ENCODE measurements at regions not wholly inside any gene's neighbourhood (a gene's known extent, or its start where the extent isn't known, plus 50 kb on each side); places are given as distances from the start of the nearest gene placed in this dataset.

GRCh38 chr6:151709329-151709728 lies 98.2 kb upstream of the ESR1 start:
- H4K20me1 ChIP-seq (ENCODE audit: insufficient read depth) = no peaks in the 10 kb centered on the region
- H3K4me2 ChIP-seq = no peak overlapping the region
- TF ChIP-seq, protein P1, sequence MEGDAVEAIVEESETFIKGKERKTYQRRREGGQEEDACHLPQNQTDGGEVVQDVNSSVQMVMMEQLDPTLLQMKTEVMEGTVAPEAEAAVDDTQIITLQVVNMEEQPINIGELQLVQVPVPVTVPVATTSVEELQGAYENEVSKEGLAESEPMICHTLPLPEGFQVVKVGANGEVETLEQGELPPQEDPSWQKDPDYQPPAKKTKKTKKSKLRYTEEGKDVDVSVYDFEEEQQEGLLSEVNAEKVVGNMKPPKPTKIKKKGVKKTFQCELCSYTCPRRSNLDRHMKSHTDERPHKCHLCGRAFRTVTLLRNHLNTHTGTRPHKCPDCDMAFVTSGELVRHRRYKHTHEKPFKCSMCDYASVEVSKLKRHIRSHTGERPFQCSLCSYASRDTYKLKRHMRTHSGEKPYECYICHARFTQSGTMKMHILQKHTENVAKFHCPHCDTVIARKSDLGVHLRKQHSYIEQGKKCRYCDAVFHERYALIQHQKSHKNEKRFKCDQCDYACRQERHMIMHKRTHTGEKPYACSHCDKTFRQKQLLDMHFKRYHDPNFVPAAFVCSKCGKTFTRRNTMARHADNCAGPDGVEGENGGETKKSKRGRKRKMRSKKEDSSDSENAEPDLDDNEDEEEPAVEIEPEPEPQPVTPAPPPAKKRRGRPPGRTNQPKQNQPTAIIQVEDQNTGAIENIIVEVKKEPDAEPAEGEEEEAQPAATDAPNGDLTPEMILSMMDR (conservative IDR thresholded peaks at IDR 0.05; ENCODE audit: low read depth, low read length) = no peak
- H3K27me3 ChIP-seq (ENCODE audit: insufficient read depth, low read depth) = no peaks in the 10 kb centered on the region
- H3K27ac ChIP-seq = no peak overlapping the region
- H3K36me3 ChIP-seq (ENCODE audit: insufficient read depth) = no peaks in the 10 kb centered on the region
- no peak overlapping the region for H3K4me3 ChIP-seq (IDR thresholded peaks at IDR 0.05; ENCODE audit: insufficient read depth, low read depth, low read length)
- H2AFZ ChIP-seq (ENCODE audit: low read depth) = no peak overlapping the region
- no peak overlapping the region for H3K9ac ChIP-seq
- peaks cover under 1% of the 10 kb centered on the region for H3K4me1 ChIP-seq (ENCODE audit: low read depth, poor library complexity, severe bottlenecking)
- H3K79me2 ChIP-seq (ENCODE audit: insufficient read depth, low read depth) = no peaks in the 10 kb centered on the region

DNA sequence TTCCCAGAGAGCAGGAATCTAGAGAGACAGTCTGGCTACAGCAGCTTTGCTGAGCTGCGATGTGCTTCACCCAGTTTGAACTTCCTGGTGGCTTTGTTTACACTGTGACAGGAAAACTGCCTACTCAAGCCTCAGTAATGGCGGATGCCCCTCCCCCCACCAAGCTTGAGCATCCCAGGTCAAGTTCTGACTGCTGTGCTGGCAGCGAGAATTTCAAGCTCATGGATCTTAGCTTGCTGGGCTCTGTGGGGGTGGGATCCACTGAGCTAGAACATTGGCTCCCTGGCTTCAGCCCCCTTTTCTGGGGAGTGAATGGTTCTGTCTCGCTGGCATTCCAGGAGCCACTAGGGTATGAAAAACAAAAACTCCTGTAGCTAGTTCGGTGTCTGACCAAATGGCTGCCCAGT lies 91.0 kb upstream of the ESR1 start:
- Histone ChIP-seq H3K27me3 (ENCODE audit: insufficient read depth, low read depth) (no peaks in the 10 kb centered on the region), H3K4me3 (IDR thresholded peaks at IDR 0.05; ENCODE audit: insufficient read depth, low read depth, low read length) (no peak overlapping the region), H3K27ac (no peak overlapping the region), H3K4me1 (ENCODE audit: low read depth, poor library complexity, severe bottlenecking) (no peaks in the 10 kb centered on the region), H2AFZ (ENCODE audit: low read depth) (no peak overlapping the region), H3K9ac (no peak overlapping the region), H3K36me3 (ENCODE audit: insufficient read depth) (no peaks in the 10 kb centered on the region), H3K4me2 (no peak overlapping the region), H4K20me1 (ENCODE audit: insufficient read depth) (no peaks in the 10 kb centered on the region), H3K79me2 (ENCODE audit: insufficient read depth, low read depth) (no peaks in the 10 kb centered on the region)
- TF ChIP-seq, protein P1 (conservative IDR thresholded peaks at IDR 0.05; ENCODE audit: low read depth, low read length) = no peak

DNA sequence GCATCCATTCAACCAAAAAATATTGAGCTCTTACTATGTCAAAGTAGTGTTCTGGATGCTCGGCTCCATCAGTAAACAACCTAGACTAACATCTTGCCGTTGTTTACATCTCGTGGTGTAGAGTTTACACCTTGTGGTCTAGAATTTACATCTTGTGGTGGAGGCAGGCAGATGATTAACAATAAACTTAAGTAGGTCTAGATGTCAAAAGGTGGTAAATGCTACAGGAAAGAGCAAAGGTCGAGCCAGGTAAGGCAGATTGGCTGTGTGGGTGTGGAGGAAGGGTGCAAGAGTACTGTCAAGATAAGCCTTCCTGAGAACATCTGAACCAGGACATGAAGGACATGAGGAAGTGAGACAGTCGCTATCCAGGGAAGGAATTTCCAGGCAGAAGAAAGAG lies 88.4 kb upstream of the ESR1 start:
- Histone ChIP-seq H2AFZ (ENCODE audit: low read depth) (no peak overlapping the region), H3K9ac (no peak overlapping the region), H3K4me2 (no peak overlapping the region), H4K20me1 (ENCODE audit: insufficient read depth) (no peaks in the 10 kb centered on the region), H3K27ac (no peak overlapping the region), H3K79me2 (ENCODE audit: insufficient read depth, low read depth) (no peaks in the 10 kb centered on the region), H3K4me1 (ENCODE audit: low read depth, poor library complexity, severe bottlenecking) (peaks cover 8% of the 10 kb centered on the region), H3K27me3 (ENCODE audit: insufficient read depth, low read depth) (no peaks in the 10 kb centered on the region), H3K36me3 (ENCODE audit: insufficient read depth) (no peaks in the 10 kb centered on the region), H3K4me3 (IDR thresholded peaks at IDR 0.05; ENCODE audit: insufficient read depth, low read depth, low read length) (no peak overlapping the region)
- TF ChIP-seq, protein P1 (conservative IDR thresholded peaks at IDR 0.05; ENCODE audit: low read depth, low read length) = no peak

DNA sequence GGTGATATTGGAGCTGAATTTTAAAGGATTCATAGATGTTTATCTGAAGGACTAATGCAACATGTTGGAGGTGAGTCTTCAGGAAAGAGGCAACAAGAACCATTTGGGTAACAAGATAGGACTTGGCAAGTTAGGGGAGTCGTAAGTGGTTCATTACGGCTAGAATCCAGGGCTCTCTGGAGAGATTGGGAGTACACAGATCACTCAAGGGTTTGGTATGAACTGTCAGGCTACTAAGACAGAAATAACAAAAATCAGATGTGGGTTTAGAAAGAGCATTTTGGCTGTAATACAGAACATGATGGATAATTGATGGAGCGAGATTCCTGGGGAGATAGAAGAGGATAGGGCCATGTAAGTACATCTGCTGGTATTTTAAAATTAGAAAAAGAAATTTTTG lies 86.3 kb upstream of the ESR1 start:
- Histone ChIP-seq H3K4me1 (ENCODE audit: low read depth, poor library complexity, severe bottlenecking) (peaks cover 8% of the 10 kb centered on the region), H3K27me3 (ENCODE audit: insufficient read depth, low read depth) (no peaks in the 10 kb centered on the region), H3K36me3 (ENCODE audit: insufficient read depth) (no peaks in the 10 kb centered on the region), H3K27ac (no peak overlapping the region), H3K79me2 (ENCODE audit: insufficient read depth, low read depth) (no peaks in the 10 kb centered on the region), H3K9ac (no peak overlapping the region), H2AFZ (ENCODE audit: low read depth) (no peak overlapping the region), H3K4me3 (IDR thresholded peaks at IDR 0.05; ENCODE audit: insufficient read depth, low read depth, low read length) (no peak overlapping the region), H4K20me1 (ENCODE audit: insufficient read depth) (no peaks in the 10 kb centered on the region), H3K4me2 (no peak overlapping the region)
- TF ChIP-seq, protein P1 (conservative IDR thresholded peaks at IDR 0.05; ENCODE audit: low read depth, low read length) = no peak
